HG02970 (cell line): ENCODE measurements at regions not wholly inside any gene's neighbourhood (a gene's known extent, or its start where the extent isn't known, plus 50 kb on each side); places are given as distances from the start of the nearest gene placed in this dataset.

Experiments used
- ATAC-seq: cut with Tn5 transposase; IDR thresholded peaks from one replicate; pipeline ENCODE4 v1.9.1; 2021; ENCODE audit warnings: mild to moderate bottlenecking, moderate library complexity, moderate number of reproducible peaks; ENCODE audit not compliant: unreplicated experiment, low FRiP score

- ATAC-seq: no peak
Measured at GRCh38 chr3:76656531-76657070, 383.3 kb upstream of the ROBO2 start.

GRCh38 chr3:76657909-76658308 is 382.0 kb upstream of the ROBO2 start:
- ATAC-seq: no peak

- no peak for ATAC-seq
Measured at GRCh38 chr3:76661527-76662250, 378.2 kb upstream of the ROBO2 start.

- ATAC-seq: no peak
Measured at GRCh38 chr3:76664816-76665215, 375.1 kb upstream of the ROBO2 start.

GRCh38 chr3:76668653-76669052 is 371.2 kb upstream of the ROBO2 start:
- ATAC-seq: no peak

- no peak for ATAC-seq
Measured at GRCh38 chr3:76669322-76669721, 370.6 kb upstream of the ROBO2 start.

- ATAC-seq: no peak
Measured at GRCh38 chr3:76673171-76673570, 366.7 kb upstream of the ROBO2 start.

GRCh38 chr3:76679541-76679940 is 360.4 kb upstream of the ROBO2 start:
- ATAC-seq: no peak

- ATAC-seq: no peak
Measured at GRCh38 chr3:76683256-76683655, 356.6 kb upstream of the ROBO2 start.

GRCh38 chr3:76684946-76685345 is 355.0 kb upstream of the ROBO2 start:
- no peak for ATAC-seq

- no peak for ATAC-seq
Measured at GRCh38 chr3:76685858-76686257, 354.0 kb upstream of the ROBO2 start.

GRCh38 chr3:76687019-76687418 is 352.9 kb upstream of the ROBO2 start:
- ATAC-seq: no peak

- ATAC-seq: no peak
Measured at GRCh38 chr3:76694063-76694462, 345.8 kb upstream of the ROBO2 start.

- ATAC-seq: no peak
Measured at GRCh38 chr3:76698136-76698706, 341.7 kb upstream of the ROBO2 start.

GRCh38 chr3:76699846-76700245 is 340.1 kb upstream of the ROBO2 start:
- ATAC-seq: no peak

- no peak for ATAC-seq
Measured at GRCh38 chr3:76700323-76700722, 339.6 kb upstream of the ROBO2 start.

GRCh38 chr3:76702676-76703075 is 337.2 kb upstream of the ROBO2 start:
- ATAC-seq: no peak

- ATAC-seq: no peak
Measured at GRCh38 chr3:76715426-76715825, 324.5 kb upstream of the ROBO2 start.

- no peak for ATAC-seq
Measured at GRCh38 chr3:76723366-76723765, 316.5 kb upstream of the ROBO2 start.

- no peak for ATAC-seq
Measured at GRCh38 chr3:76724075-76724474, 315.8 kb upstream of the ROBO2 start.

- ATAC-seq: no peak
Measured at GRCh38 chr3:76724706-76725105, 315.2 kb upstream of the ROBO2 start.

GRCh38 chr3:76726034-76726433 is 313.9 kb upstream of the ROBO2 start:
- no peak for ATAC-seq
